GM21717 (cell line): ENCODE measurements at regions not wholly inside any gene's neighbourhood (a gene's known extent, or its start where the extent isn't known, plus 50 kb on each side); places are given as distances from the start of the nearest gene placed in this dataset.
"Not testable (repeated sequence)": the region's sequence is repeated elsewhere in the genome, so short reads cannot be mapped to it uniquely, and the experiment has no call there.

ENCODE experiments used
- ATAC-seq: cut with Tn5 transposase; IDR thresholded peaks from one replicate; pipeline ENCODE4 v1.9.1; 2021; ENCODE audit warnings: mild to moderate bottlenecking, moderate library complexity; ENCODE audit not compliant: unreplicated experiment

DNA sequence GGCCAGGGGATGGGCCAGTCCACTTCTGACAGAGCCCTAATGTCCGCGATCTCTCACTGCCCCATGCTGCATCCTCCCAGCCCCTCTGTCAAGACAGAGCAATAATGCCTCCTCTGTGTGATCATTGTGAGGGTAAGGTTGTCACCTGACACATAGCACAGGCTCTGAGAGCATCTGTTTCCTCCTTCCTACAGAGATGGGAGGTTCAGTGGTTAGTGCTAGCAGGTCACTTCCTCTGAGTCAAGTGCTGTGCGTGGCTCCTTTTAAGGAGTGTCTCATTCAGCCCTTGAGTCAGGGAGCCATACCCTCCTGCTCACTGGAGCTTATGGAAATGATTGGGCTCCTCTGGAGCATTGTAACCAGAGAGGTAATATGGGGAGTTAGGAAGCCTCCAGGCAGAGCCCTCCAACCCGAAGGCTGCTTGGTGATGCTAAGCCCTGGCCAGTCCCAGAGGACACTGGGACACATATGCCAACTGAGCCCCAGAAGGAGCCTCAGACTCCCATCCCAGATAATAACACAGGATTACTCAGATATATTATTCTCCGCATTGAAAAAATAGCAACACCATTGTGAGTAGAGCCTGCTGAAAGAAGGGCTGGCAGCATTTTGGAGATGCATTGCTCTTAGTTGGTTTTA lies 189.0 kb downstream of the GALNT1 start:
- ATAC-seq = no peak

DNA sequence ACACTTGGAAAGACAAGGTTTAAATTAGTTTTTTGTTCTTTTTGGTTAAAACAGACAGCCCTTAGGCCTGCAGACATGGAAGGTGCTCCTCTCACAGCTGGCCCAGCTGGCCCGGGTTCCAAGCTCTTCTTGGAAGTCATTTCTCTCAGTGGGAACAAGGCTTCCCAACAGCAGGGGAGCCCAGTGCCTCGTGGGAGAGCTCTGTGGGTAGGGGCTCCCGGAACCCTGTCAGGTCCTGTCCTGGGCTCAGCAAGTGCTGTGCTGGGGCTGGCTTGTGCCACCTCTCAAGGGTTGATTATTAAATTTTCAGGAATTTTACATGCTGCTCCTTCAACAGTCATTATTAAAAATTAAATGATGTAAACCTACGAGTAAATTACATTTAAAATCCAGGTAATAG lies 189.6 kb downstream of the GALNT1 start:
- ATAC-seq = no peak

DNA sequence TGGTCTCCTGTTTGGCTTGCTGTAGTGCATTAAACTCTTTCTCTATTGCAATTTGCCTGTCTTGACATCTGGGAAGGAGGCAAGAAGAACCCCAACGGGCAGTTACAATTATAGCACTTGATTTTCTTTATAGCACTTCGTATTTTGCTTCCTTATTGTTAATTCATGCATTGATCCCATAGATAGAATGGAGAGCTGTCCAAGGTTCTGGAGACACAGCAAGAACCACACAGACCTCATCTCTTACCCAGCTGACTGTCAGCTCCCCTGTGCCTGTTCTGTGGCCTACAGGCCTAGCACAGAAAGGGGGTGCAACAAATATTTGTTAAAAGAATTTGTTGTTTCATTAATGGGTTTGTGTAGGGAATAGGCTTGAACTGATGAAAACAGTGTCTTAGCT lies 194.3 kb downstream of the GALNT1 start:
- no peak for ATAC-seq

DNA sequence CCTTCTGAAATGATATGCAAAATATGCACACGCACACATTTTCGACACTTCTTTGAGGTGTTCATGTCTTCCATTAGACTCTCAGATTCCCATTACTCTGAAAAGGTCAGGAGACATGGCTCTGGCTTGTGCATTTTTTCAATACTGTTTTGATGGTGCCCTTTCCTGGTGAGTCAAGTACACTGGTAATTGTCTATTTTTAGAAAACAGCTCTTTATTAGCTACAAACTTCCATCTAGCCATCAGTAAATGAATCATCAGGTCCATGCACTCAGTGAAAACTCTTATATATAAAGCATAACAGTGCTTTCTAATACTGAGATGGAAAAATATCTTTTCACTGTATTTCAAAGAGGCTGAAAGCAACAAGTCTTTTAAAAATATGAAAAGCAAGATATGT lies 194.9 kb downstream of the GALNT1 start:
- no peak for ATAC-seq

DNA sequence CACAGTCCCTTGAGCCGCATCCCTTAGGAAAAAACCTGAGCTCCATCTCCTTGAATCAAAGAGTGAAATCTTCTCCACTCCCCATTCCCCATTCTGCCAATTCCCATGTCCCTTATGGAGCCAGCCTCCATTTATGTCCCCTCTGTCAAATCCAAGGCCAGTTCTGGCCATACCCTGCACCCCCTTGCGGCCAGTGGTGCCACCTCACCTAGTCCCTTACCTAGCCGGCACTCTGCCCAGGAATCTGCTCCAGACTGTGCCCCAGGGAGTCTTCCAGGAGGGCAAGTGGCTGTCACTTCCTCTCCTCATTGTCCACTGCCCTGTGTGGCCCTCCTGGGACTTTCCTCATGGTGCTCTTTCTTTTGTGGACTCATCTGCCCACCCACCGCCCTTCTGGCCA lies 195.4 kb upstream of the RMP24 start:
- no peak for ATAC-seq

DNA sequence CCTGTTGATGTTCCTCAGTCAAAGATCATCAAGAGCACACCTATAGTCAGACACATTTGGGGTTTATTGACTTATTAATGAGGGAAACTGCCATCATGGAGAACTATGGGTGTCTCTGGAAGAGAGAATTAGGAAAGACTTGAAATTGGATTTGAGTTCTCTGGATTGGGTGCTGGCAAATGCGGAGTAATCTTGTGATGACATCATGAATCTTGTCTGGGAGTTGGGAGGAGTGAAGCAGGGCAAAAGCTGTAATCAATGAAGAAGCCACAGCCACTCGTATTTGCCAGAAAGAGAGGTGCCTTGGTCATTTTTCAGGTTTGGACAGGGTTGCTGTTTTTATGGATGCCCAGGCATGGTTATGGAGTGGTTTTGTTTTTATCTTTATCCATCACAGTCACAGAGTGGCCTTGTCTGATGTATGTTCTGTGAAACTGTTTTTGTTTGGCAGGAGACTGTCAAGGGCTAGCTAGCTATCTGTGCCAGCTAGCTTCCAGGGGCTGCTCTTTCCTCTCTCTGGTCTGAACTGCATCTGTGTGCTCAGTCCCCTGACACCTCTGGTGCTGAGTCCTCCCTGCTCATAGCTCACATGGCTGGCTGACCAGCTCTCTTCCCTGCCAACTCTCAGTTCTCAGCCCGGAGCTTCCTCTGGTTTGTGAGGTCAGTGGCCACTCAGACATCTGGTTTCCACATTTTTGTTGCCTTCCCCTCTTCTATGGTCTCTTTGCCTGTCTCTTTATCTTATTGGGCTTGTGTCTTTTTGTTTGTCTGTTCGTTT lies 193.4 kb upstream of the RMP24 start:
- ATAC-seq = no peak

DNA sequence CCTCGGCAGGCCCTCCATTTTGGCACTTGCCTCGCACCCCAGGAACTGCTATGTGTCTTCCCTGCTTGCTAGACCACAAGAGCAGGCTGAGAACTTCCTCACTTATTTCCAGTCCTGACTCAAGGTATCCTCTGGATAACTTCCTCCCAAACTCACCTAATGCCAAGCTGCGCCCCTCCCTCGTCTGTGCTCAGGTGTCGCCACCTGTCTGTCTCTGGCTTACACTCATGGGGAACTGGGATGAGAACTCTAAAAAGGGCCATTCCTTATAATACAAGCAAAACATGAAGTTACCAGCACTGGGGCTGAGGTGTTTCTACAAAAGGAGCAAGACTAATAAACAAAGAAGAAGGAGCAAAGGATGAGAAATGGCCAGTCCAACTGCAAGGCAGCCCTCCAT lies 191.5 kb upstream of the RMP24 start:
- no peak for ATAC-seq

DNA sequence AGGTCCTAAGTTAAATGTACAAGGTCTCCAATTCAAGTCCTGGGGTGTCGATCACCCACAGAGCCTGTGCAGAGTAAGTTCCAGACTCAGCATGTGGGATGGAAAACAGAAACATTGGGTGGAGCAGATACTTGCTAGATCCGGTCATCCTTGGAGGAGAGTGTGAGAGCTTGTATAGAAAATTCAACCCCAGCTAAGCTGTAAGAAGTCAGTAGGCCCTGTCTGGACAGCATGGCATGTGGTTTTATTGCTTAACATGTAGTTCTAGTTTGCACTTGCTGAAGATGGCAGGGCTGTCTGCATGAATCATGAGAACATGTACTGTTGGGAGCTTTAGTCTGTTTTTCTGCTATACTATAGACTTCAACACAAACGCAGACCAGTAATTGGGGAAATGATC lies 189.6 kb upstream of the RMP24 start:
- ATAC-seq = no peak

DNA sequence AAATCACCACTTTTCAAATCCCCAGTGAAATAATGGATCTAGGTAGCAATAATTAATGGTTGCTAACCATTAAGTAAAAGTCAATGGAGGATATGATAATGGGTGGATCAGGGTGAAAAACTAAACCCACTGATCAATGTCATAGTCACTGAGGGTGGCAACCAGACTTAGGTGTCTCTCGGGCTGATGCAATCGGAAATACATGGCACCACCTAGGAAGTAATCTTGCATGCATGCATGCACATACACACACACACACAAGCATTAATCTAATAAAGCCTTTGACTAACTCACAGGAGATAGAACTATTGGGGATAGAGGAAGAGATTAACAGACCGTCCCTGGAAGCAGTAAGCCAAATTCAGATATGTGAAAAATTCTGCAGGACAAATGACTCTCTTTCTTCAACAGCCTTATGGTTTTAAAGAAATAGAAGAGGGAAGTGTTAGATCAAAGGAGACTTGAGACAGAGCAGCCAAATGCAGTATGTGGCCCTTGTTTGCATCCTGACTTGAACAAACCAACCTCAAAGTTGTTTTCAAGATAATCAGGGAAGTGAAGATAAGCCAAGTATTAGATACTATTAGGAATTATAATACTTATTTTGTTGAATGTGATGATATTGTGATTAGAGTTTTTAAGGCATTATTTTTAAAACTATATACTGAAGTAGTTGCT lies 186.0 kb upstream of the RMP24 start:
- ATAC-seq = no peak

DNA sequence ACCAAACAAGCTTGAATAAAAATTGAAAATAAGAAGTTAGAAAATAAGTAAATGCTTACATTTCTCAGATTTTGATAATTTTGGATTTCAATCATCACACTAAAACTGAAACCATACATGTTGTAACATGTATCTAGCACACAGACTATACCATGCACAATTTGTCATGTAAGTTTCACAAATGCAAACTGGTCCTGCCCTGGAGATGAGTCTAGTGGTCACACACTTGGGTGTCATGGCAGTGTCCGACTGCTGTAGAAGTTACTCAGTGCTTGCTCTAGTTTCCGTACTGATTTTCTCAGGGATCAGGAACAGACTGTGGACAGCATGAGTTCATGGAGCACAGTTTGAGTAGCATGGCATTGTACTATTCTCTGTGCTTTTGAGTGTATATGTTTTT lies 182.9 kb upstream of the RMP24 start:
- no peak for ATAC-seq

DNA sequence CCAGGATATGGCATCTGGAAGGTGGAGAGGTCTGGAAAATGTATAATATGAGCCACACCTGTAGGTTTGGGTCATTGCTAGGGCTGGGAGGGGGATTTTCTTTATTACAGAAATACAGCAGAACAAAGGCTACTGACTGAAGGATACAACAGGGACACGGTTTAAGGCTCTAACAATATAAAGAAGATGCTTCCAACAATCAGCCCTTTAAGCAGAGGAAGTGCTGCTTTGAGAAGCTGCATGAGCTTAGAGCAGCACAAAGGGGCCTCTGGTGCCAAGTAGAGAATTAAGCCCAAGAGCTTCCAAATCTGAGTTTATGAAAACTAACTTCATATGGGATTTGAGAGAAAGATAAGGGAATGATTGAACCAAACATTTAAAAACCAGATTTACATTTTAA lies 174.5 kb upstream of the RMP24 start:
- no peak for ATAC-seq

DNA sequence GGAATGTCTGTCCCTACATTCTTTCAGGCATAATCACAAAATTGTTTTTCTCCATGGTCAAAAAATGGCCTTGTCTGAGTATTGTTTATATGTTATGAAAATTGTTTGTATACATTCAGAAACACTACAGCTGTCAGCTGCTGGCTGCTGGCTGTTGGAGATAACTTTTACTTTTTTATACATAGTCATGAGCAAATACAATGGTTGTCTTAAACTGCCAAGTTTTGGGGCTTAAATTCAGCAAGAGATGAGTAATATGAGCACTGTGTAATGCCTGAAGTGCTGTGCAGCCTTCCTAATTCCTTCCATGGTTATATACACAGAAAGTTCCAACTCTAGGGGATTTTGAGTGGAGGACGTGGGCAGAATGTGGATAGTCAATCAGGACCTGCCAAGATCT lies 168.9 kb upstream of the RMP24 start:
- no peak for ATAC-seq

DNA sequence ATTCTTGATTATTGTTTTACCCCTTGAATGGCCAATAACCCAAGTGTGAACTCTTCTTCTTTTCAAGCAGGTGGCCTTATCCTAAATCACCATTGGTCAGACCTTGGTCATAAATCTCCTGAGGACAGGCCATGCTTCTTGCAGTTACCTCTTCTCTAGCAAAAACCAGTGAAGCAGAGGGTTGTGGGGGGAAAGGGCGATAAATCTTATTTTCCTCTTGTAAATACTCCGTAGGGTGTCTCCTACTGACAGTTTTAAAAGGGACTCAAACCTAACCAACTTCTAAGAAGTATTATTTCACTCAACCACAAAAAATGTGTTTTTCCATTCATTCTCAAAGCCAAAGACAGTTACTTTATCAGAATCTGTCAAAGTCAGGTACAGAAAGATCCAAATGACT lies 168.1 kb upstream of the RMP24 start:
- no peak for ATAC-seq

DNA sequence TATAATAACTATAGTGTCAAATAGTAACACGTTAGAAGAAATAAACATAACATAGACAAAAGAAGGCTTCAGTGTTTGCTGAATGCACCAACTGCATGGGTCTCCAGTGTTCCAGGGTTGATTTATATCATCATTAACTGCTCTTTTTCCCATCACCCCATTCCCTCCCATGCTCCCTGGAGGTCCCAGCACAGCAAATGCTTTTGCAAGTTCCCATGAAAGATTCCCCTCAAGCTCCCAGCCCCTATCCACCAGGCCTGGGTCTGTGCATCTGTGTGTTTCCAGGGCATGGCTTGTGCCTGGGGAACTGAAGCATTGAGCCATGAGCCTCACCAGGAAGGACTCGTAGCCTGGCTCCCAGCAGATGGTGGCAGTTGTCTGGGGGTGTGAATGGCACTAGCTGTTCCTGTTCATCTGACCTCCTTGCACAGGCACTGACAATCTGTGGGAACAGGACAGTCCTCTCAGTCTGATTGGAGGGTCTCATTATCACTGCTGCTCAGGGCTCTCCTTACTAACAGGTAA lies 164.6 kb upstream of the RMP24 start:
- ATAC-seq = no peak

DNA sequence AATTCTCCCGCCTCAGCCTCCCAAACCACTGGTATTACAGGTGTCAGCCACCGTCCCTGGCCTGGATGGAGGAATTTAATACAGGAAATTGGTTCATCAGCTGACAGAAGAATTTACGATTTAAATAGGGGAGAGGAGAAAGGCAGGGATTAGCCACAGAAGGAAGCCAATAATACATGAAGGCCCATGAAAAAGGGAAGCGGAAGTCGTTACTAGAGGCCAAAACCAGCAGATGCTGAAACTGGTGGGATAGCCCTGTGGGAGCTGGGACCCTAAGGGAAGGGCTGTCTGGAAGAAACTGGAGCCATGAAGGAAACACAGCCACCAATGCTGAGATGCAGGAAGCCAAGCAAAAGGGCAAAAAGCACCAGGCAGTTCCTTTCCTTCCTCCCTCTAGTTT lies 163.7 kb upstream of the RMP24 start:
- no peak for ATAC-seq

DNA sequence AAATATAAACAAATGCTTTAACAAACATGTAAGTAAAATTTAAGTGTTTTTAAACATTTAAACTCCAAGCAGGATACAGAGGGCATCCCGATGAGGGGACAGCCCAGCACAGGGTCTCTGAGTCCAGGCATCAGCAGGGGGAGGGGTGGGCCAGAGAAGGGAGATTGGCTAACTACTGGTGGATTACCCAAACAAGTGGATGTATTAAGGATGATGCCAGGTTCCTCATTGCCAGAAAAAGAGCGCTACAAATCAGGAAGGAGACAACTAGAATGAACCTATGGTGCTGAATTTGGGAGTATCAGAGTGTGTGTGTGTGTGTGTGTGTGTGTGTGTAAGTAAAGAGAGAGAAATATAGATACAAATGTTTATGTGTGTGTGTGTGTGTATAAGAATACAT lies 162.0 kb upstream of the RMP24 start:
- no peak for ATAC-seq

DNA sequence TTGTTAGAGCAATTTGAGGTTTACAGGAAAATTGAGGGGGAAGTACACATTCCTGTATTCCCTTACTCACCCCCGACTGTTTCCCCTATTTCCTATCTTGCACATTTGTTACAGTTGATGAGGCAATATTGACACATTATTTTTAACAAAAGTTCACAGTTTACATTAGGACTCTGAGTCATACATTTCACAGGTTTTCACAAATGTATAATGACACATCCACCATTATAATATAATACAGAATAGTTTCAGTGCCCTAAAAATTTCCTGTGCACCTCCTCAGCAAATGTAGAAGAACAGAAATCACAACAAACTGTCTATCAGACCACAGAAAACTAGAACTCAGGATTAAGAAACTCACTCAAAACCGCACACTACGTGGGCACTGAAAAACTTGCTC lies 160.6 kb upstream of the RMP24 start:
- ATAC-seq = no peak

DNA sequence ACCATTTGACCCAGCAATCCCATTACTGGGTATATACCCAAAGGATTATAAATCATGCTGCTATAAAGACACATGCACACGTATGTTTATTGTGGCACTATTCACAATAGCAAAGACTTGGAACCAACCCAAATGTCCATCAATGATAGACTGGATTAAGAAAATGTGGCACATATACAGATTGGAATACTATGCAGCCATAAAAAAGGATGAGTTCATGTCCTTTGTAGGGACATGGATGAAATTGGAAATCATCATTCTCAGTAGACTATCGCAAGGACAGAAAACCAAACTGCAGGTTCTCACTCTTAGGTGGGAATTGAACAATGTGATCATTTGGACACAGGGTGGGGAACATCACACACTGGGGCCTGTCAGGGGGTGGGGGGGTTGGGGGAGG lies 157.5 kb upstream of the RMP24 start:
- not testable (repeated sequence) for ATAC-seq

DNA sequence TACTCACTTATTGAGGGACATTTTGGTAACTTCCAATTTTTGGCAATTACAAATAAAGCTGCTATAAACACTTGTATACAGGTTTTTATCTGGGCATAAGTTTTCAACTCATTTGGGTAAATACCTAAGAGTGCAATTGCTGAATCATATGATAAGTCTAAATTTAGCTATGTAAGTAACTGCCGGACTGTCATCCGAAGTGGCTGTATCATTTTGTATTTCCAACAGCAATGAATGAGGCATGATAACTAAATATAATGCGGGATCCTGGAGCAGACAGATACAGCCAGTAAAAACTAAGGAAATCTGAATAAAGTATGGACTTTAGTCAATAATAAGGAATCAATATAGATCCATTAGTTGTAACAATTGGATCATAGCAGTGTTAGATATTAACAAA lies 156.5 kb upstream of the RMP24 start:
- no peak for ATAC-seq

DNA sequence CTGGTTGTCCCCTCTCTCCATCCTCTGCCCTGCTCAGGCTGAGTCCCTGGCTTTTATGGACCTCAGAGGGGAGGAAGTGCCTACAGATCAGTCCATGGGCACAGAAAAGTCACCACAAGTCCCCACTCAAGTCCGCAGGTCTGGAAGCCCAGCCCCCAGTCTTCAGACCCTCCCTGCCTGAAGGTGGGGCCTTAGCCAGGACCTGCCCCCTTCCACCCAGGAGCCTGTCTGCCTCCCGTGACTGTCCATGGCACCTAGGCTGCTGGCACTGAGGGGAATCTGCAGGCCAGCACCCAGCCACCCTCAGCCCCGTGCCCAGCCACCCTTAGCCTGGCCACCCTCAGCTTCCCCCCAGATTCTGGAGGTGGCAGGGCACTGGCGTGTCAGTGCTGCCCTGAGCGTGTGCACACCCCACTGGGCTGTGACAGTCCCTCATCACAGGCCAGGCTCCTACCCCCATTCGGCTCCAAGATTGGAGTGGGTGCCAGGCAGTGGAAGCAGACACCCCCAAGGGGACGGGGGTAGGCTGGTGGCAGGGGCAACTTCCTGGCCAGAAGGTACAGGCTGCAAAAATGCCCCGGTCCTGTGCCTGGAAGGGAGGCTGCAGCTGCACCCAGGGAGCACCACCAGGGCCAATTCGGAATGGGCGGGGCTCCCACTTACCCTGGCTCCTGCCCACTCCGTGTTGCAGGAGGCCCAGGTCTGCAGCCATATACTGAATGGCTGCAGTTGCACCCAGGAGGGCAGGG lies 154.7 kb upstream of the RMP24 start:
- ATAC-seq = no peak

DNA sequence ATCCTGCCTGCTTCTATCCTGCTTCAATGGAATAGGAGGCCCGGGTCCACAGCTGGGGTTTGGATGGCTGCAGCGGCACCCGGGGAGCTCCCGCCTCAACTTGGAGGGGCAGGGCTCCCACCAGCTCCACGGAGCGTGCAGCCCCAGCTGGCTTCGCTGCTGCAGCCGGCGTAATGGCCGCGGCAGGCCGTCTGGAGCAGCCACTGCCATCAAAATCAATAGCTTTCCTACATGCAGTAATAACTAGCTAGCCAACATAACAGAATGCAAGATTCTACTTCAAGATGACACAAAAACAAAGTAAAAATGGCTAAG lies 154.2 kb upstream of the RMP24 start:
- ATAC-seq = no peak

DNA sequence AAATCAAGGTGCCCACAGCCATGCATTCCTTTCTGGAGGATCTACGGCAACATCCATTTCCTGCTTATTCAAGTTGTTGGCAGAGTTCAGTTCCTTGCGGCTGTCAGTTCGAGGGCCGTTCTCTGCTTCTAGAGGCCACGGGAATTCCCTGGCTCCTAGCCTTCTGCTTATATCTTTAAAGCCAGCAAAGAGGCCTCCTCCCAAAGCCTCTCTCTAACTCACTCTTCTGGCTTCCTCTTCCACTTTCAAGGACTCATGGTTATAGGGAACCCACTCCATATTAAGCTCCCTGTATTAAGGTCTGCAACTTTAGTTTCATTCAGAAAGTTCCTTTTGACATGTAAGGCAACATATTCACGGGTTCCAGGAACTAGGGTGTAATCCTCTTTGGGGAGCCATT lies 150.1 kb upstream of the RMP24 start:
- no peak for ATAC-seq
